ENCODE measurements at regions not wholly inside any gene's neighbourhood (a gene's known extent, or its start where the extent isn't known, plus 50 kb on each side); places are given as distances from the start of the nearest gene placed in this dataset.

- TF ChIP-seq REST (IDR thresholded peaks at IDR 0.05; ENCODE audit: low read depth) (no peak), EP300 (IDR thresholded peaks at IDR 0.05; ENCODE audit: borderline replicate concordance) (no peak), NFIC (IDR thresholded peaks at IDR 0.05) (no peak), CREB1 (IDR thresholded peaks at IDR 0.05; ENCODE audit: low read depth) (no peak)
These were observed 246.2 kb upstream of the SEMA3C start for GRCh38 chr7:81165070-81165469.

Measured in Ishikawa (cell line).